HG02973 (cell line): ENCODE measurements at regions not wholly inside any gene's neighbourhood (a gene's known extent, or its start where the extent isn't known, plus 50 kb on each side); places are given as distances from the start of the nearest gene placed in this dataset.

Experiments used
- ATAC-seq: cut with Tn5 transposase; IDR thresholded peaks from one replicate; pipeline ENCODE4 v1.9.1; 2021; ENCODE audit warnings: moderate library complexity; ENCODE audit not compliant: unreplicated experiment

DNA sequence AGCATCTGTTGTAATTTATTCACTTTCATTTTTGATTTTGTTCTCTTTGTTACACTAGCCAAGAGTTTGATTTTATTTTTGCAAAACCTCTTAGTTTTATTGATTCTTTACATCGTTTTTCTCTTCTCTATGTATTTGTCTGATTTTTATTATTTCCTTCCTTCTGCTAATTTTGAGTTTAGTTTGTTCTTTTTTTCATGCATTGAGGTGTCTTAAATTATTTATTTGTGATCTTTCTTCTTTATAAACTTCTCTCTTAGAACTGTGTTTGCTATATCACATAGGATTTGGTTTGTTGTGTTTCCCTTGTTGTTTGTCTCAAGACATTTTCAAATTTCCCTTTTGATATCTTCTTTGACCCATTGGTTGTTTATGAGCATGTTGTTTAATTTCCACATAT is 51.7 kb upstream of the NFKBIA start:
- ATAC-seq = no peak

DNA sequence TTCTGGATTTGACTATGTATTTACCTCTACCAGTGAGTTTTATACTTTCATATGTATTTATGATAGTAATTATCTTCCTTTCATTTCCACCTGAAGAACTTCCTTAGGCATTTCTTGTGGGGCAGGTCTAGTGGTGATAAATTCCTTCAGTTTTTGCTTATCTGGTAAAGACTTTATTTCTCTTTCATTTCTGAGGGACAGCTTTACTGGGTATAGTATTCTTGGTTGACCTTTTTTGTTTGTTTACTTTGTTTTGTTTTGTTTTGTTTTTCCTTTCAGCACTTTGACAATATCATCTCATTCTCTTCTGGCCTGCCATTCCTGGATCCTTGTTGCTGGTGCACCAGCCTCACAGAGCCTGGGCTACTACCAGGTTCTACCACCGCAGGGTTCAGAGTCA is 53.9 kb upstream of the NFKBIA start:
- ATAC-seq = no peak

DNA sequence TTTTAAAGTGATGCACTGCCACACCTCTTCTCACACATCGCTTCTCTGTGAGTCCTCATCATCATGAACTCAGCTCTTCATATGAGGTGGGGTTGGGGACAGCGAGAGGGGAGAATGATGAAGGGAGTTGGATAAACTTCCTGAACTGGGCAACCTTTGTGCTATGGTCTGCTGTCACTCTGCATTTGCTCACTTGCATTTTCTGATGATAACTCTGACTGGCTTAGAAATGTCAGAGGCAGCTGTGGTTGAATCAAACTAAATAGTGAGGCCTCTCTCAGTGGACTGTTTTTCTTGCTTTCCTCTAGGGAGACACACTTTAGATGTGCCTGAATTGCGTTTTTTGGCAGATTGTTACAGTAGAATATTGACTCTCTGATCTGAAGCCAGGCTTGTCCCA is 55.2 kb upstream of the NFKBIA start:
- no peak for ATAC-seq

DNA sequence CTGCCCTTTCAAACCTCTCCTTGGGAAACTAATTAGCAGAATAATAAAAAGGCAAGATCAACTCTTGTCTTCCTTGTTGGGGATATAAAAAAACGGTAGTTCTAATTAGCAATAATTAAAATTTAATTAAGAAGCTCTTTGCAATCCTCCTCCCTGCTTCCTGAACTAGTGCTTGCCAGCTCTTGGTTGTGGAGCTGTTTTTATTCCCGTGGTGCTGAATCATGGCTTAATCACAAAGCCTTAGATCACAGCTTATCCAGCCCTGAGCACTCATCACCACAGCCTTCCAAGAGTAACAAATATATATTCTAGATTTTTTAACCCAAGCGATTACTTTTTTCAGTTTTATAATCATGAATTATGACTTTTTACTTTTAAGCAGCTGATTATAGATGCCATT is 63.2 kb upstream of the INSM2 start:
- ATAC-seq = no peak

DNA sequence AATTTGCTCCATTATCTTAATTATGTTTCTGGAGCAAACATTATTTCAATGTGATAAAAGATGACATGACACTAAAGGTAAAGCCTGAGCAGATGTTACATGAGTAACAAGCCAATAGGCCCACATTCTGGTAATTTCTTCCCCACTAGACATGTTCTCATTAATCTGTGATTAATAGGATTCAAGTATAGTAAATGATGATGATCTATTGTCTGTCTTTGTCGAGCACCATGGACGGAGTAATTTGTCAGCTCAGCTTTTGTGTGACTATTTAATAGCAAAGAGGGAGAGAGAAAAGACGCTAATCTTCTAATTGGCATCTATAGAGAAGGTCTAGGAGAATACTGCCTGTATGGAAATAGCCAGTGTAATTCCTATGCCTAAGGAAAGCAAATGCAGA is 62.2 kb upstream of the INSM2 start:
- ATAC-seq = no peak

DNA sequence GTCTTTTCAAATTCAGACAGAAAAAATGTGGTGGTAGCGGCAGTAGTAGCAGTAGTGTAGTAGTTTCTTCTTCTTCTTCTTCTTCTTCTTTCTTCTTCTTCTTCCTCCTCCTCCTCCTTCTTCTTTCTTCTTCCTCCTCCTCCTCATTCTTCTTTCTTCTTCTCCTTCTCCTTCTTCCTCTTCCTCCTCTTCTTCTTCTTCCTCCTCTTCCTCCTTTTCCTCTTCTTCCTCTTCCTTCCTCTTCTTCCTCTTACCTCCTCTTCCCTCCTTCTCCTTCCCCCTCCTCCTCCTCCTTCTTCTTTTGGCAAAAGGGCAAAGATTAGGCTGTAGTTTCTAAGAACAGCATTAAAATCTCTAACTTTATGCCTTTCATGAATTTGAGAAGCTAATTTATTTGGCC is 59.6 kb upstream of the INSM2 start:
- no peak for ATAC-seq

DNA sequence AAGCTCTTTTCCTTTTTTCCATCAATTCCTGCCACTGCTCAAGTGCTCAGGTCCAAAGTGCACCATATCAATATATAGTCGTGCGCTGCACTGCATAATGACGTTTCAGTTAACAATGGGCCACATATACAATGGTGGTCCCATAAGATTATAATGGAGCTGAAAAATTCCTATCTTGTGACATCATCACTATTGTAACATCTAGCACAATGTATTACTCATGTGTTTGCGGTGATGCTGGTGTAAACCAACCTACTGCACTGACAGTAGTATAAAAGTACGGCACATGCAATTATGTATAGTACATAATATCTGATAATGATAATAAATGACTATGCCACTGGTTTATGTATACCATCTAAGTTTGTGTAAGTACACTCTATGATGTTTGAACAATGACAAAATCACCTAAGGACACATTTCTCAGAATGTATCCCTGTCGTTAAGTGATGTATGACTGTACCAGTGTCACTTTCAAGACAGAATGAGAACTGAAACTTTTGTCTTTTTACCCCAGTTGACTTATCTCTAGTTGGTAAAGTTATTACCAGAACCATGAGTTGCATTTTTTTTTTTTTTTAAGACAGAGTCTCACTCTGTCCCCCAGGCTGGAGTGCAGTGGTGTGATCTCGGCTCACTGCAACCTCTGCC is 53.7 kb upstream of the INSM2 start:
- ATAC-seq = peak; percentile 88

DNA sequence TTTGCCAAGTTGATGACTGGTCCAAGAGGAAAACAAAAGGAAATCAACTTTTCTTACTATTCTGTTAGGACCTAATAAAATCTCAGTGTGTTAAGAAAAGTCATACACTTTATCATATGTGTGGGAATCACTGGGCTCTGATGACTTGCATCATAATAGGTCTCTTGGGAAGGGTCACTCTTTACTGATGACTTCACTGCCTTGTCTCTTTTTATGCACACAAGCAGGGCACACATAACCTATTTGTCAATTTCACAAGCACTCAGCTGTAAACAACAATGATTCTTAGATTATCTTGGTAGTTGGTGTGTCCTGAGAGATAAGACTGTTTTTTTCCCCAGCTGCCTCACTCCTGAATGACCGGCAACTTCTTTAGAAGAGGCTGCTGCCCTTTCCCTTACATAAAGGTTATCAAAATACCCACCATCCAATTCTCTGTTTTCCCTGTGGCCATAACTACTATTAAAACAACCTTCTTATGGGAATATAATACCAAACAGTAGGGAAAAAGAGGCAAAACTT is 50.9 kb upstream of the INSM2 start:
- ATAC-seq = no peak
